ENCODE measurements at regions not wholly inside any gene's neighbourhood (a gene's known extent, or its start where the extent isn't known, plus 50 kb on each side); places are given as distances from the start of the nearest gene placed in this dataset.
A peak's percentile ranks its signal among the peaks of the same experiment; 100 is the strongest.

DNA sequence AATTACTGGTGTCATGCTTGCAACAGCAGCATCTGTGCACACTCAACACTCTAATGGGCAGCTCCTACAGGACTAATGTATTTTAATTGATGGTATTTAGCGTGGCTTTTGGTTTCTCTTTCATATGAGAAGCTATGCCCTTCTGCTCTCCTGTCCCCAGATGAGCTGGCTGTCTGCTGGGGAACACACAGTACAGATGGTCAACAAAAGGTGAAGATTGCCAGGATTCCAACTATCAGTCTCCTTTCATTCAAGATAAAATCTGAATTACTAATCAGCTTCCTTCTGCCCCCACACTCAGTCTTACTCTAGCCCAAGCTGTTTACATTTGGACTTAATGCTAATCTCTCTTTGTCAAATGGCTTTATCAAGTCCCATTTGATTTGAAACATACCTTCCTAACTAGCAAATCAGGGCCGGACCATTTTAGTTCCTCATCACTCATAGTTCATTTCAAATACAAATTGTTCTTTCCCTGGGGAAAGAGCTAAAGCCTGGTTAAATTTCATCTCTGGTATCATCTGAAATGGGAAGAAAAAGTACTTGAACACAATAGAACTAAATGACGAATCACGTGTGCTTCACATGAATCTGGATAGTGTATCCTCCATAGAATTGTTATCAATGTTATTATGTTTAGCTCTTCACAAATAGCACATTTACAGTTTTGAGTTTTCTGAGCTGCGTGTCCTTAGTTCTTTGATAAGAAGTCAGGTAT is 988.0 kb downstream of the PCDH17 start:
- Histone ChIP-seq H3K27me3 (ENCODE audit: insufficient read depth, low read depth) (no peaks in the 10 kb centered on the region), H3K79me2 (ENCODE audit: insufficient read depth, low read depth) (no peaks in the 10 kb centered on the region), H3K4me1 (ENCODE audit: low read depth, poor library complexity, severe bottlenecking) (peaks cover 6% of the 10 kb centered on the region), H3K4me3 (IDR thresholded peaks at IDR 0.05; ENCODE audit: insufficient read depth, low read depth, low read length) (no peak overlapping the region), H3K4me2 (peak overlapping the region; percentile 7; the same call in 1 of the 2 replicates), H3K27ac (no peak overlapping the region), H2AFZ (ENCODE audit: low read depth) (peak overlapping the region; percentile 34; the same call in 1 of the 2 replicates), H4K20me1 (ENCODE audit: insufficient read depth) (no peaks in the 10 kb centered on the region), H3K36me3 (ENCODE audit: insufficient read depth) (no peaks in the 10 kb centered on the region), H3K9ac (no peak overlapping the region)
- TF ChIP-seq, protein P1, sequence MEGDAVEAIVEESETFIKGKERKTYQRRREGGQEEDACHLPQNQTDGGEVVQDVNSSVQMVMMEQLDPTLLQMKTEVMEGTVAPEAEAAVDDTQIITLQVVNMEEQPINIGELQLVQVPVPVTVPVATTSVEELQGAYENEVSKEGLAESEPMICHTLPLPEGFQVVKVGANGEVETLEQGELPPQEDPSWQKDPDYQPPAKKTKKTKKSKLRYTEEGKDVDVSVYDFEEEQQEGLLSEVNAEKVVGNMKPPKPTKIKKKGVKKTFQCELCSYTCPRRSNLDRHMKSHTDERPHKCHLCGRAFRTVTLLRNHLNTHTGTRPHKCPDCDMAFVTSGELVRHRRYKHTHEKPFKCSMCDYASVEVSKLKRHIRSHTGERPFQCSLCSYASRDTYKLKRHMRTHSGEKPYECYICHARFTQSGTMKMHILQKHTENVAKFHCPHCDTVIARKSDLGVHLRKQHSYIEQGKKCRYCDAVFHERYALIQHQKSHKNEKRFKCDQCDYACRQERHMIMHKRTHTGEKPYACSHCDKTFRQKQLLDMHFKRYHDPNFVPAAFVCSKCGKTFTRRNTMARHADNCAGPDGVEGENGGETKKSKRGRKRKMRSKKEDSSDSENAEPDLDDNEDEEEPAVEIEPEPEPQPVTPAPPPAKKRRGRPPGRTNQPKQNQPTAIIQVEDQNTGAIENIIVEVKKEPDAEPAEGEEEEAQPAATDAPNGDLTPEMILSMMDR (conservative IDR thresholded peaks at IDR 0.05; ENCODE audit: low read depth, low read length) = no peak

DNA sequence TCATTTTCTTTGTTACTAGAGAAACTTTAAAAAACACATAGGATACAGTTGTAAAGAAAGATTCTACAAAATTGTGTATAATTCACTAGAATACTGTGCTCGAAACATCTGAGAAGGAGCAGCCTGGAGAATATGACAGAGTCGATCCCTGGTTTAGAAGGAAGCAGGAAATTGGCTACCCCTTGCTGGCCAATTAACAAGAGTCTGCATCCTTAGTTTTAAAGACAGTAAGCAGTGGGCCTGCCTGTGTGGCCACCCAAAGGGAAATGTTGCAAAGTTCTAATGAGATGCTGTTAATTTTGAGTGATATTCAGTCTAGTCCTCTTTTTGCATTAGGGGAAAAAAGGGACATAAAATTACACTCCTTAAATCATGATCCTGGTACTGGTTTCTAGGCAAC is 988.6 kb downstream of the PCDH17 start:
- Histone ChIP-seq H3K4me2 (no peak overlapping the region), H3K4me1 (ENCODE audit: low read depth, poor library complexity, severe bottlenecking) (peaks cover 6% of the 10 kb centered on the region), H3K4me3 (IDR thresholded peaks at IDR 0.05; ENCODE audit: insufficient read depth, low read depth, low read length) (no peak overlapping the region), H2AFZ (ENCODE audit: low read depth) (peak overlapping the region; percentile 34; the same call in 1 of the 2 replicates), H4K20me1 (ENCODE audit: insufficient read depth) (no peaks in the 10 kb centered on the region), H3K27me3 (ENCODE audit: insufficient read depth, low read depth) (no peaks in the 10 kb centered on the region), H3K27ac (no peak overlapping the region), H3K9ac (no peak overlapping the region), H3K36me3 (ENCODE audit: insufficient read depth) (no peaks in the 10 kb centered on the region), H3K79me2 (ENCODE audit: insufficient read depth, low read depth) (no peaks in the 10 kb centered on the region)
- TF ChIP-seq, protein P1 (conservative IDR thresholded peaks at IDR 0.05; ENCODE audit: low read depth, low read length) = no peak

GRCh38 chr13:58625703-58626389 is 994.3 kb downstream of the PCDH17 start:
- Histone ChIP-seq H3K9ac (no peak overlapping the region), H4K20me1 (ENCODE audit: insufficient read depth) (no peaks in the 10 kb centered on the region), H3K4me1 (ENCODE audit: low read depth, poor library complexity, severe bottlenecking) (no peaks in the 10 kb centered on the region), H3K27ac (no peak overlapping the region), H3K27me3 (ENCODE audit: insufficient read depth, low read depth) (no peaks in the 10 kb centered on the region), H3K36me3 (ENCODE audit: insufficient read depth) (no peaks in the 10 kb centered on the region), H3K4me3 (IDR thresholded peaks at IDR 0.05; ENCODE audit: insufficient read depth, low read depth, low read length) (no peak overlapping the region), H3K4me2 (no peak overlapping the region), H2AFZ (ENCODE audit: low read depth) (no peak overlapping the region), H3K79me2 (ENCODE audit: insufficient read depth, low read depth) (no peaks in the 10 kb centered on the region)
- TF ChIP-seq, protein P1 (conservative IDR thresholded peaks at IDR 0.05; ENCODE audit: low read depth, low read length) = no peak

- Histone ChIP-seq H3K9ac (no peak overlapping the region), H3K36me3 (ENCODE audit: insufficient read depth) (no peaks in the 10 kb centered on the region), H3K79me2 (ENCODE audit: insufficient read depth, low read depth) (no peaks in the 10 kb centered on the region), H3K4me2 (no peak overlapping the region), H3K27ac (no peak overlapping the region), H3K4me3 (IDR thresholded peaks at IDR 0.05; ENCODE audit: insufficient read depth, low read depth, low read length) (no peak overlapping the region), H4K20me1 (ENCODE audit: insufficient read depth) (no peaks in the 10 kb centered on the region), H3K4me1 (ENCODE audit: low read depth, poor library complexity, severe bottlenecking) (no peaks in the 10 kb centered on the region), H3K27me3 (ENCODE audit: insufficient read depth, low read depth) (no peaks in the 10 kb centered on the region), H2AFZ (ENCODE audit: low read depth) (no peak overlapping the region)
- TF ChIP-seq, protein P1 (conservative IDR thresholded peaks at IDR 0.05; ENCODE audit: low read depth, low read length) = no peak
These were observed 999.2 kb downstream of the PCDH17 start for GRCh38 chr13:58630794-58631193.
